Colonic mucosa (tissue), 4 donors: ENCODE measurements at regions not wholly inside any gene's neighbourhood (a gene's known extent, or its start where the extent isn't known, plus 50 kb on each side); places are given as distances from the start of the nearest gene placed in this dataset.
"Not testable (repeated sequence)": the region's sequence is repeated elsewhere in the genome, so short reads cannot be mapped to it uniquely, and the experiment has no call there.

ENCODE experiments used
- DNase-seq: peaks from one replicate; pipeline ENCODE4 v3.0.0-alpha.2; 2020
- H3K27ac ChIP-seq: fragments of 200-600 bp; one replicate; pipeline ENCODE4 v1.8.0; 2021
- H3K27me3 ChIP-seq: fragments of 200-600 bp; one replicate; pipeline ENCODE4 v1.8.0; 2021
- H3K36me3 ChIP-seq: fragments of 200-600 bp; one replicate; pipeline ENCODE4 v1.8.0; 2021
- H3K4me1 ChIP-seq: fragments of 200-600 bp; one replicate; pipeline ENCODE4 v1.8.0; 2021; ENCODE audit warnings: mild to moderate bottlenecking
- H3K4me3 ChIP-seq: fragments of 200-600 bp; one replicate; pipeline ENCODE4 v1.8.0; 2021
- H3K9ac ChIP-seq, 2 donors: one replicate each; pipeline ENCODE4 v1.7.0; 2013; ENCODE audit warnings: control low read depth in 2 of 2, low read depth in 2 of 2, low read length in 2 of 2
- H3K9me3 ChIP-seq: fragments of 200-600 bp; one replicate; pipeline ENCODE4 v1.8.0; 2021
- intact Hi-C: fragments of 100-400 bp; cut with DNase I; formaldehyde crosslinking; loops from one replicate; pipeline ENCODE4 v1.14.1; 2022
- TF ChIP-seq, protein P1 (sequence below): fragments of 200-600 bp; IDR thresholded peaks from one replicate; pipeline ENCODE4 v1.8.0; 2022; ENCODE audit warnings: antibody characterized with exemption, mild to moderate bottlenecking
- donor health status: healthy.
- donor health status: DM: no; HTN: no; CAD: no.
- donor health status: DM: no; HTN: no; CAD: no.

DNA sequence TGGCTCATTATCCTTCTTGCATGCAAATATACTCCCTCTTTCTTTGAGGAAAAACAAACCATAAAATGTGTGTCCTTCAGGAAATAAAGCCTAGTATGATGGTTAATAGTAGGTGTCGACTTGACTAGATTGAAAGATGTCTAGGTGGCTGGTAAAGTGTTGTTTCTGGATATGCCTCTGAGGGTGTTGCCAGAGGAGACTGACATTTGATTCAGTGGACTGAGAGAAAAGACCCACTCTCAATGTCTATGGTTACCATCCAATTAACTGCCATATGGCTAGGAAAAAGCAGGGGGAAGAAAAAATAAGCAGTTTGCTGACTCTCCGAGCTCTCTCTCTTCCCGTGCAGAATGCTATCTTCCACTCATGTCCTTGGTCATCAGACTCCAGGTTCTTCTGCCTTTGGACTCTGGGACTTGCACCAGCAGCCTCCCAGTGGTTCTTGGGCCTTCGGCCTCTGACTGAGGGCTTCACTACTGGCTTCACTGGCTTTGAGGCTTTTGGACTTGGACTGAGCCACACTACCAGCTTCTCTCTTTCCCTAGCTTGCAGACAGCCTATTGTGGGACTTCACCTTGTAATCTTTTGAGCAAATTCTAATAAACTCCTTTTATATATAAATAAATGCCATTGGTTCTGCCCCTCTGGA, 532.1 kb upstream of the HTR2C start:
- no peaks in the 10 kb centered on the region for H3K9me3 ChIP-seq
- no peaks in the 10 kb centered on the region for H3K27me3 ChIP-seq
- no peaks in the 10 kb centered on the region for H3K4me1 ChIP-seq
- DNase-seq, result no peak
- no peak overlapping the region for H3K27ac ChIP-seq
- H3K36me3 ChIP-seq, result no peaks in the 10 kb centered on the region
- H3K4me3 ChIP-seq, result no peak overlapping the region
- intact Hi-C loops, result loop anchor here (10.0 kb wide), 1 partner anchor 57 kb away; no protein-coding TSS in a partner anchor
- TF ChIP-seq, protein P1, sequence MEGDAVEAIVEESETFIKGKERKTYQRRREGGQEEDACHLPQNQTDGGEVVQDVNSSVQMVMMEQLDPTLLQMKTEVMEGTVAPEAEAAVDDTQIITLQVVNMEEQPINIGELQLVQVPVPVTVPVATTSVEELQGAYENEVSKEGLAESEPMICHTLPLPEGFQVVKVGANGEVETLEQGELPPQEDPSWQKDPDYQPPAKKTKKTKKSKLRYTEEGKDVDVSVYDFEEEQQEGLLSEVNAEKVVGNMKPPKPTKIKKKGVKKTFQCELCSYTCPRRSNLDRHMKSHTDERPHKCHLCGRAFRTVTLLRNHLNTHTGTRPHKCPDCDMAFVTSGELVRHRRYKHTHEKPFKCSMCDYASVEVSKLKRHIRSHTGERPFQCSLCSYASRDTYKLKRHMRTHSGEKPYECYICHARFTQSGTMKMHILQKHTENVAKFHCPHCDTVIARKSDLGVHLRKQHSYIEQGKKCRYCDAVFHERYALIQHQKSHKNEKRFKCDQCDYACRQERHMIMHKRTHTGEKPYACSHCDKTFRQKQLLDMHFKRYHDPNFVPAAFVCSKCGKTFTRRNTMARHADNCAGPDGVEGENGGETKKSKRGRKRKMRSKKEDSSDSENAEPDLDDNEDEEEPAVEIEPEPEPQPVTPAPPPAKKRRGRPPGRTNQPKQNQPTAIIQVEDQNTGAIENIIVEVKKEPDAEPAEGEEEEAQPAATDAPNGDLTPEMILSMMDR, result no peak
- H3K9ac ChIP-seq, result no peak overlapping the region

DNA sequence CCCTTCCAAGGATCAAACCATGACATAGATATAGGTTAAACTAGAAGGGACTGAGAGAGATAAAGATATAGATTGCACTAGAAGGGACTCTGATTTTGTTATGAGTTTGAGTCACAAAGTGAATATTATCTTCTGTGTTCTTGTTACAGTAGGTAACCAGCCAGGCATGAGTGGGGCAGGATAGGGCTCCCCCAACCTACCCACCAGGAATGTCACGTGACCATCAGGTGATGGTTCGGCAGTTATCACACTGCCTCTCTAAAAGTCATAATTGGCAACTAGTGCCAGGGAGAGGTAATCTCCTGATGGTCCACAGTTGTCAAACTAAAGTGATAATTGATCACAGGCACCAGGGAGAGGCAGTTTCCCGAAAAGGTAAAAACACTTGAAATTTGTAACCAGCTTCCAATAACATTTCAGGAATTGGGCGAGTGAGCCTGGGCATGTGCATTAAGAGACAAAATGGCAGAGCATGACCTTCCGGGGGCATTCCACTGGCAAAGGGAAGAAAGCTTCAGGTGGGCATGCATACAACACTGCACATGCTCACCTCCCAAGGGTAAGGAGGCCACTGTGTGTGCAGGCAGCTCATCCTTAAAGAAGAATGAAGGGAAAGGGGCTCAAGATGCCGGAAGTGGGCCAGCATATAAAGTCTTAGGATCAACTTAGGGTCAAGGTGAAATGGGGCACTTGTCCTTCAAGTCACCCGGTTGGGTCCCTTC, 533.6 kb upstream of the HTR2C start:
- H3K4me1 ChIP-seq, result no peaks in the 10 kb centered on the region
- H3K9ac ChIP-seq, result no peak overlapping the region
- intact Hi-C loops, result loop anchor here (10.0 kb wide), 1 partner anchor 55 kb away; no protein-coding TSS in a partner anchor
- no peaks in the 10 kb centered on the region for H3K9me3 ChIP-seq
- no peaks in the 10 kb centered on the region for H3K27me3 ChIP-seq
- TF ChIP-seq, protein P1, result no peak
- no peak for DNase-seq
- H3K27ac ChIP-seq, result no peak overlapping the region
- H3K4me3 ChIP-seq, result no peak overlapping the region
- no peaks in the 10 kb centered on the region for H3K36me3 ChIP-seq

- no peak for DNase-seq
- TF ChIP-seq, protein P1, result no peak
- Histone ChIP-seq H3K36me3 (no peaks in the 10 kb centered on the region), H3K27me3 (no peaks in the 10 kb centered on the region), H3K4me1 (no peaks in the 10 kb centered on the region), H3K9ac (no peak overlapping the region), H3K27ac (no peak overlapping the region), H3K9me3 (no peaks in the 10 kb centered on the region), H3K4me3 (no peak overlapping the region)
- intact Hi-C loops, result no loop called here
These were observed 534.8 kb upstream of the HTR2C start for GRCh38 chrX:114049063-114049462.

DNA sequence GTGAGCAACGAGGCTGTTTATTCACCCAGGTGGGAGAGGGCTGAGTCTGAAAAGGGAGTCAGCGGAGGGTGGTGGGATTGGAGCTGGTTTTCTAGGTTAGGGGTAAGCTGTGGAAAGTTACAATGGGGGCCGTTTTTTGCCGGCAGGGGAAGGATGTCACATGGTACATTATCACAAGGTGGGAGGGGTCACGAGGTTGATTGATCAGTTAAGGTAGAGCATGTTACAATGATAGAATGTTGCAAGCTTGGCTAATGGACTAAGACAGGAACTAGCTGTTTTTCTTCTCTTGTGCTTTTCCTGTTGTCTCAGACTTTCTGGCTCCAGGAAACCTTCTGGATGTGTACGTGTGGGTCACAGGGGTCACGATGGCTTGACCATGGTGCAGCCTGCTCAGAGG, 536.3 kb upstream of the HTR2C start:
- Histone ChIP-seq H3K9ac (no peak overlapping the region), H3K4me1 (no peaks in the 10 kb centered on the region), H3K27ac (no peak overlapping the region), H3K27me3 (no peaks in the 10 kb centered on the region), H3K36me3 (no peaks in the 10 kb centered on the region), H3K9me3 (no peaks in the 10 kb centered on the region), H3K4me3 (no peak overlapping the region)
- no peak for DNase-seq
- TF ChIP-seq, protein P1, result no peak
- intact Hi-C loops, result no loop called here

DNA sequence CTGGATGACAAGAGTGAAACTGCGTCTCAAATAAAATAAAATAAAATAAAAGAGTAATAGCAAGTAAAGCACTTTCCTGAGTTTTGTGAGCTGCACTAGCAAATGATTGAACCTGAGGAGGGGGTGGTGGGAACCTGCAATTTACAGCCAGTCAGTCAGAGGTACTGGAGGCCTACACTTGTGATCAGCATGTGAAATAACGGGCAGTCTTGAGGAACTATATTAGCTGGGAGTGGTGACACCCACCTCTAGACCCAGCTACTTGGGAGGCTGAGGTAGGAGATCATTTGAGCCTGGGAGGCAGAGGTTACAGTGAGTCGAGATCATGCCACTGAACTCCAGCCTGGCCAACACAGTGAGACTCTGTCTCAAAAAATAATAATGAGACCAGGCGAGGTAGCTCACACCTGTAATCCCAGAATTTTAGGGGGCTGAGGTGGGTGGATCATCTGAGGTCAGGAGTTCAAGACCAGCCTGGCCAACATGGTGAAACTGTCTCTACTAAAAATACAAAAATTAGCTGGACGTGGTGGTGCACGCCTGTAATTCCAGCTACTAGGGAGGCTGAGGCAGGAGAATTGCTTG, 537.1 kb upstream of the HTR2C start:
- H3K27me3 ChIP-seq, result no peaks in the 10 kb centered on the region
- no peak overlapping the region for H3K4me3 ChIP-seq
- no peaks in the 10 kb centered on the region for H3K4me1 ChIP-seq
- no peak for DNase-seq
- no peaks in the 10 kb centered on the region for H3K36me3 ChIP-seq
- no peak overlapping the region for H3K27ac ChIP-seq
- no peak overlapping the region for H3K9ac ChIP-seq
- intact Hi-C loops, result no loop called here
- TF ChIP-seq, protein P1, result no peak
- H3K9me3 ChIP-seq, result no peaks in the 10 kb centered on the region

- DNase-seq, H3K36me3 ChIP-seq, H3K9ac ChIP-seq, H3K9me3 ChIP-seq, H3K27me3 ChIP-seq, H3K4me1 ChIP-seq, H3K4me3 ChIP-seq, H3K27ac ChIP-seq, intact Hi-C loops: not testable (repeated sequence)
These were observed 542.4 kb upstream of the HTR2C start for GRCh38 chrX:114041470-114041869.

GRCh38 chrX:114040661-114041269, 543.1 kb upstream of the HTR2C start:
- H3K4me3 ChIP-seq, H3K27me3 ChIP-seq, H3K27ac ChIP-seq, H3K36me3 ChIP-seq, H3K9me3 ChIP-seq, H3K9ac ChIP-seq, H3K4me1 ChIP-seq, DNase-seq, intact Hi-C loops: not testable (repeated sequence)

DNA sequence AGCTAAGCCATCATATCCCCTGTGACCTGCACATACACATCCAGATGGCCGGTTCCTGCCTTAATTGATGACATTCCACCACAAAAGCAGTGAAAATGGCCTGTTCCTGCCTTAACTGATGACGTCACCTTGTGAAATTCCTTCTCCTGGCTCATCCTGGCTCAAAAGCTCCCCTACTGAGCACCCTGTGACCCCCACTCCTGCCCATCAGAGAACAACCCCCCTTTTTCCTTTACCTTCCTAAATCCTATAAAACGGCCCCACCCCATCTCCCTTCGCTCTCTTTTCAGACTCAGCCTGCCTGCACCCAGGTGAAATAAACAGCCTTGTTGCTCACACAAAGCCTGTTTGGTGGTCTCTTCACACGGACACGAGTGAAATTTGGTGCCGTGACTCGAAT, 543.8 kb upstream of the HTR2C start:
- H3K36me3 ChIP-seq, H3K27ac ChIP-seq, H3K9me3 ChIP-seq, H3K9ac ChIP-seq, H3K4me3 ChIP-seq, H3K27me3 ChIP-seq, intact Hi-C loops, DNase-seq, H3K4me1 ChIP-seq: not testable (repeated sequence)
